Daoy (cell line): ENCODE measurements at regions not wholly inside any gene's neighbourhood (a gene's known extent, or its start where the extent isn't known, plus 50 kb on each side); places are given as distances from the start of the nearest gene placed in this dataset.
"Not testable (repeated sequence)": the region's sequence is repeated elsewhere in the genome, so short reads cannot be mapped to it uniquely, and the experiment has no call there.

Experiments
- DNase-seq: peaks from one replicate; pipeline ENCODE4 v3.0.0-alpha.2; 2015; ENCODE audit warnings: low read depth

DNA sequence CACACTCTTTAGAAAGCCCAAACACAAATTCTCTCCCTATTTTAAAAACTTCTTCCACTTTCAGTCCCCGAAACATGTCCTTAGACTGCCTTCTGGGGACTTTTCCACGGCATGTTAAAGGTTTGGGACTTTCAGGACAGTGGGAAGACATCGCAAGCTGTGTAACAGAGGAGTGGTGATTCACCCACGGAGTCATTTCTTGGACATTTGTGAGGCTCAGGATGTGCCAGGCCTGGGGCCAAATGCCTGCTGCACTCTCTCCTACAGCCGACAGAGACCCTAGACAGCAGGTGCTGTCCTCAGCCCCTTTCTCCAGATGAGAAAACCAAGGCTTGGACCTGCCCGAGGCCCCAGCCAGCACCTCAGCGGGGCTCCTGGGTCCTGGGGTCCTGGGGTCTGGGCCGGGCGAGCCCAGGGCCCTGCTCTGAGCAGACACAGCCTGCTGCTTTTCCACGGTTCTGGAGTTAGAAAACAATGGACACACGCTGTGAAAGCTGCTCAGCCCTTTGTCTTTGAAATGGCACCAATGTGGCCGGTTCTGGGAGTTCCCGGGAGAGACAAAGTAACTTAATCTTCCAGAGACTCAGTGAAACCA is 370.2 kb upstream of the SFSWAP start:
- DNase-seq: no peak

DNA sequence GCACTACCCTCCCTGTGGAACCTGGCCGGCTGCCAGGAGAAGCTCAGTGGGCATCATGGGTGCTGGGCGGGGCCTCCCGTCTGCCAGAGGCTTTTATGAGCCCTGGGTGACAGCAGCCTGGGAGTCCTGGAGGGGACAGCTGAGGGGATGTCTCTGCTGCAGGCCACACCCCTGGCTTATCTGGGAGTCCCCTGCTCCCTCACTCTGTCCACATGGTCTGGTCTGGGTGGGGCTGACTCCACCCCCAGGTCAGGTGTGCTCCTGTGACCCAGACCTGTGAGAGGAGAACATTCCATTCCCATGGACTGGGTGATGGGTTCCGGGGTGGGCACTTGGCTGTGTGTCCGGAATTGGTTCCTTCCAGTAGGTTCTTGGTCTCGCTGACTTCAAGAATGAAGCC is 369.3 kb upstream of the SFSWAP start:
- DNase-seq: not testable (repeated sequence)

DNA sequence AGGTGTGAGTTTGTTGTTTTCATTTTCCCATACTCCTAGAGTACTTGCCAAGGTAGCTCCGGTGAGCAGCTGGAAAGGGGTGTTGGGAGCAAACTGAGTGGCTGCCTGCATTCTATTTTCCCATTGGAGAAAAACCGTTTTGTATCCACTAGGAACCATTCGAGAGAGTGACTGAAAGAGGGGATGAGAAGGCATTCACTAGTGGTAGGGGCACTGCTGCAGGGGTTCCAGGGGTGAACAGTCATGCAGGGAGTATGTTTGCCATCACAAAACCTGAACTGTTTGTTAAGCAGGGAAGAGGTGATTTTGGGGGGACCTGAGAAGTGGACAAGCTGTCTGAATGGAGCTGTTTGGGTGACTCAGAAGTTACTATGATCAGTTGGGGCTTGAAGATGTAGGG is 367.5 kb upstream of the SFSWAP start:
- DNase-seq: not testable (repeated sequence)

DNA sequence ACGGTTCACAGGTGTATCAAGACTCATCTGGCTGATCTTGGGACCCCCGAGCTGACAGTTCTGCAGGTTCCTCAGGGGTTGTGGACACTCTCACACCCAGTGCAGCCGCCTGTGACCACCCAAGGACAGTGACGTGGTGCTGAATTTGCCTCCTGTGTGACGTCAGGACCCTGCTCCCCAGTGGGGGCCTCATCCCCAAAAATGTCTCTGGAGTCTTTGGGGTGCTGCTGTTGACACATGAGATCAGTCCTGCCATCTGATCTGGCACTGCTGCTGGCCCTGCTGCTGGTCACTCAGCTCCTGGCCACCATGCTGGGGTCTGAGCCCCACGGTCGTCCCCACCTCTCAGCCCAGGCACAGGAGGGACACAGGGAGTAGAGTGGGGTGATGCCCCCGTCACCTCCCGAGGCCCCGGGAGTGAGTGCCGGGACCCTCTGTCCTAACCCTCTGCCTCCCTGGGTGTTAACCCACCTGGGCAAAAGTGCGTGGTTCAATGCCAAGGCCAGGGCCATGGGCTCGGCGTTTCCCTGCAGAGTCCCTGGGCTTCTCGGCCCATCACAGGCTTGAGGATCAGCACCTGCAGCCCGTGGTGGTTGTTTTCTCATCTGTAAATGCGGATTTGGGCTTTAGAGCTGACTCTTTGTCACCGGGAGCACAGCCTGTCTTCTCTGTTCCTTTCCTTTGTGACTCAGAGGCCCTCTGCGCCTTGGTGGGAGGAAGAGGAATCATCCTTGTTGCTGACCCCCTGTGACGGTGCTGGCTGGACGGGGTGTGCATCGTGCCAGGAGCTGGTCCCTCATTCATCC is 366.0 kb upstream of the SFSWAP start:
- not testable (repeated sequence) for DNase-seq

DNA sequence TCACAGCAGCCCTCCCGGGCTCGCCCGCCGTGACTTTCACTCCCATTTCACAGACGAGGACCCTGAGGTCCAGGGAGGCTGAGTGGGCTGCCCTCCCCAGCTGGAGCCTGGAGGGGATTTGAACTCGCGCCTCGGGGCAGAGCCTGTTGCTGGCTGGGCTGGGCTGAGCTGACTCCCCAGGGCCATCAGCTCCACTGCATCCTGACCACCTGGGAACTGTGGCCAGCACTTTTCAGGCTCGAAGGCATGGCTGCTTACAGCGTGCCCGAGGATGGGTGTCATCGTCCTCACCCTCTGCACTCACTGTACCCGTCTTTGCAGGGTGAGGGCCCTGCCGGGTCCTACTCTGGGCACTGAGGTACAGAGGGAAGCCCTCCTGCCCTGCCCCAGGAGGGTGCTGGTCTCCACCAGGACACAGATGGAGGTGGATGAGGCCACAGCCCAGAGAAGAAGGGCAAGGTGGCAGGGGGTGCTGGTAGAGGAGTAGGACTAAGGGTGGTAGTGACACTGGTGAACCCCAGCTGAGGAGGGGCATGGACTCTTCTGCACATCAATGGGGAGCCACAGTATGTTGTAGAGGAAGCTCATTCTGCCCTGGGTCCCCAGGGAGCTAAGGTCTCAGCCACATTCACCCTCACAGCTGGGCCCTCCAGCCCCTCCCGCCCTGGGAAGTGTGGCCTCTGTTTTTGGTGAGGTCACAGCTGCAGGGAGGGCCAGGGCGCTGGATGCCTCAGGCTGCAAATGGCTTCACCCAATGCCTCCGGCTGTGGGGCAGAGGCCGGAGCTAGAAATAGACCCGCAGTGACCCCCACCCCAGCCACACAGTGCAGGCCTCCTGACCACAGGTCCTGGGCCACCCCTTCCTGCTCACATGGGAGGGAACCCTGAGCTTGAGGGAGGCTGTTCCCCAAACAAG is 365.1 kb upstream of the SFSWAP start:
- DNase-seq: no peak

DNA sequence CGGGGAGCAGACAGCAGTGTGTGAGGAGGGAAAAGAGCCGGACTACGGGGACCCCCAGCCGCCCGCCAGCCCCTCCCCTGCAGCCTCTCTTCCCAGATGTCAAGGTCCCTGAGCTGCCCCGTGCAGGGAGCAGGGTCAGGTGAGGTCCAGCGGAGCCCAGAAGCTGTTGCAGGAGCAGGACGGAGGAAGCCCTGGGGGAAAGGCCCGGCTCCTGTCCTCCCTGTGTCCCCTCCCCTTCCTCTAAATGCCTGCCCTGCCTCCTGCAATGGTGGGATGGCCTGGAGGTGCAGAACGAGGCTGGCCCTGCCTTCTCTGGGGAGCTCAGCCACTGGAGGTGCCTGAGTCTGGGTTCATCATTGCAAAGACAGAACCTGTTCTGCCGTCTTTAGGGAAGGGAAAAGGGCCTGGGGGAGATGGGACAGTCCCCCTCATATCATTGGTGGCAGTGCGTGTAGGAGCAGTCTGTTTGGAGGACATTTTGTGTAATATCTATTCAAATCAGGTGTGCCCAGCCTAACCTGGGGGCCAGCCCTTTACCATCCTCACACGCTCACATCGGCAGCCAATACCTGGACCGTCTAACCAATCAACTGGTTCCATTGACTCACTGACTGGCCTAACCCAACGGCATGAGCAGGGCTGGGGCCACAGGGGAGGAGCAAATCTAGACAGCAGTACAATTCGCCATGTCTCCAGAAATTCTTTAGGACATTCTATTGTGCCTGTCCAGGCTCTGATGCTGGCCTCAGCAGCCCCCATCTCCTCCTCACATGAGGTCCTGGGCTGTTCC is 364.1 kb upstream of the SFSWAP start:
- DNase-seq: no peak

DNA sequence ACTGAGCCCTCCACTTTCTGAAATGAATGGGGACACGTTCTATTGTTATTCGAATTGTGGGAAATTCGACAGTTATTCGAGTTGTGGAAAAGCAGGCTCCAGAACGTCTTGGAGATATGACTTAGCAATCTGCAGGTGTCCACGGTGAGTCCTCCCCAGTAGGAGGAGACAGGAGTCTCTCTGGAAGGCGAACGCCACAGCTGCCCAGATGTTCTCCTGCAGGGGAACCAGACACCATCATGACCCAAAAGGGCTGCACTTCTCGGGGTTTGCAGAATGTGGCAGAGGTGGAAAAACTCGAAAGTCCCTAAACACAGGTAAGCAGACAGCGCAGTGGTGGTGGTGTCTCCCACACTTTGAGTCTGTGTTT is 363.6 kb upstream of the SFSWAP start:
- no peak for DNase-seq

DNA sequence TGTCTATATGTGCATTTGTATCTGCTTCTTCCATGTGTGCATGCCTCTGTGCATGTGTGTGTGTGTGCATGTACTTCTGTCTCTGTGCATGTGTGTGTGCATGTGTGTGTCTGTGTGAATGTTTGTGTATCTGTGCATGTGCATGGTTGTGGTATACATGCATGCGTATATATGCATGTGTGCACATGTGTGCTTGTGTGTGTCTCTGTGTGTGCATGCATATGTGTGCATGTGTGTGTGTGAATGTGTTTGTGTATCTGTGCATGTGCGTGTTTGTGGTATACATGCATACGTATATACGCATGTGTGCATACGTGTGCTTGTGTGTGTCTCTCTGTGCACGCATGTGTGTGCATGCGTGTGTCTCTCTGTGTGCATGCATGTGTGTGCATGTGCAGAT is 363.2 kb upstream of the SFSWAP start:
- DNase-seq: no peak

DNA sequence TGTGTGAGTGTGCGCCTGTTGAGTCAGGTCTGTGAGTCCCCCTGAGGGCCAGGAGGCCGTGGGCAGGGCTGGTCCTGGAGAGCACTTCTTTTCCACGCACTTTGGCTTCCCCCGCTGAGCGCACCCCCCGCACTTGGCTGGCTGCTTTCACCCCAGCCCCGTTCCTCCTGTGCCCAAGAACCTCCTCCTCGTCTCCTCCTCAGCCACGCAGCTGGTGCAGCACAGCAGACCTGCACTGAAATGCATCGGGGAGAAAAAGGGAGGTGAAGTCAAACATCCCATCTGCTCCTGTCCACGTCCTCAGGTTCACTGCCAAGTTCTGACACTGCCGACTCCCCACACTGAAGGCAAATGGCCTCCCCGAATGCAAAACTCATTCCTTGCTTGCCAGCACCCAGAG is 362.7 kb upstream of the SFSWAP start:
- DNase-seq: no peak

DNA sequence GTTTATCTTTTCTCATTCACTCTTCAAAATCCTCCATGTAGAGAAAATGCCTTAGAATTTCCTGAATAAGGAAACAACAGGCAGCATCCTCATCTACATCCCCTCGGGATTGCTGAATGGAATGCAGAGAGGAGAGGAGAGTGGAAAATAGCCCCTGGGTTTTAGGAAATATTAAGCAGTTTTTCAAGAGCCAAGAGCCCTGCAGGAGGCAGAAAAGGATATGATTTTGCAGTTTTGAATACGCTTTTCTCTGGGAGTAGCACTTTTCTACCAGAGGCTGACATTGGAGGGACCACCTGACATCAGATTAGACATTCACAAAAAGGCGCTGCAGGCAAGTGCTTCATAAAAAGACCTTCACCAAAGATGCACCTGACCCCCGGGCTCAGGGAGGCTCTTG is 362.2 kb upstream of the SFSWAP start:
- no peak for DNase-seq

DNA sequence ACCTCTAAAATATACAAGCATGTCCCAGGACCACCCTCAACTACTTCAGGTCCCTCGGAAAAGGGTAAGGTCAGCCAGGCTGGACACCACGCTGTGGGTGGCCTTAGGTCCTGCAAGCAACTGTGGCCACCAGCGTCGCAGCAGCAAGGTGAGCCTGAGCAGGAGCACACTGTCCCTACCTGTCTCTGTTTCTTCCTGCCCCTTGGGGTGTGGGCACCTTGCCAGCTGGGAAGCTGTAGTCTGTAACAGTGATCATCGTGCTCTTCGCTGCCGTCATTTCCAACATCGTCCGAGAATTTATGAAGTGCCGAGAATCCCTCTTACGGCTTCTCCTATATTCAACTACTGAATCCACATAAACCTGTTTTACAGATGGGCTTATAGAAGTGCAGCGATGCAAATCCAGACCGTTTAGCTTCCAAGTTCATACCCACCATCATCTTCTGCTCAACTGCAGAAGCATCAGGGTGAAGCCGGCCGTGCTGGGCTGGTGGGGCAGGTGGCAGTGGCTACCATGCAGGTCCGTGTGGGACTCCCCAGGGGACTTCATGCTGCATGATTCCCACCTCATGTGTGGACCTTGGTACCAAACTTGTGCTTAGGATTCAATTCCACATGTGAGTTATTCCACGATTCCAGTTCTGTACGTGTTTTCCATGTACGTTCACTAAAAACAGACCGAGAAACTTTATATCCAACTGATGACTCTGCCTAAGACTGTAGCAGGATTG is 361.3 kb upstream of the SFSWAP start:
- DNase-seq: no peak

DNA sequence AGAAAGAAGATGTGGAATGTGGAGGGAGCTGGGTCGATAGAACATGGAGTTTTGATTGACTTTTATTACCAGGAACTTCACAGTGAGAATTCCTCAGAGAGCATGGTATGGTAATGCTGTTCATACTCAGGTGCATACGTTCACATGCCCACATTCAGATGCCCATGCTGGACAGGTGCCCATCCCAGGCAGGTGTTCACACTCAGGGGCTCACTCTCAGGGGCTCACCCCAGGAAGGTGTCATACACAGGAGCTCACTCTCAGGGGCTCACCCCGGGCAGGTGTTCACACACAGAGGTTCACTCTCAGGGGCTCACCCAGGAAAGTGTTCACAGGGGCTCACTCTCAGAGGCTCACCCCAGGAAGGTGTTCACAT is 360.0 kb upstream of the SFSWAP start:
- DNase-seq: no peak

DNA sequence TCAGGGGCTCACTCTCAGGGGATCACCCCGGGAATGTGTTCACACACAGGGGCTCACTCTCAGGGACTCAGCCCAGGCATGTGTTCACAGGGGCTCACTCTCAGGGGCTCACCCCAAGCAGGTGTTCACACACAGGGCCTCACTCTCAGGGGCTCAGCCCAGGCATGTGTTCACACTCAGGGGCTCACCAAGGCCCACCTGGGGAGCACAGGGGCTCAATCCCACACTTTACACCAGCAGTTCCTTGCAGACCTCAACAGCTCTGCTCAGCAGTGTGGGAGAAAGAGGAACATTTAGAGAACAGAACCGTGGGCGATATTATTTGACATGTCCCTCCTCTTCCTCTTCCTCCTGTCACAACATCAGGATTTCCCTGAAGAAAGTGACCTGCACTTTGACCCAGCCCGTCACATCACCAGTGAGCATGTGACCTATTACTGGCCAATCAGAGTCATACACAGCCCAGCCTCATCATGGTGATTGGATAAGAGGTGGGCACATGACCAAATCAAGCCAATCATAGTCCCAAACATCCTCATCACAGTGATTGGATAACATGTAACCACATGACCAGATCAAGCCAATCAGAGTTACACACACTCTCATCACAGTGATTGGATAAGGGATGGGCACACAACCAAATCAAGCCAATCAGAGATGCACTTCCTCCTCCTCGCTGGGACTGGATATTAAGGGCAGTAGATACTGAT is 359.4 kb upstream of the SFSWAP start:
- no peak for DNase-seq

DNA sequence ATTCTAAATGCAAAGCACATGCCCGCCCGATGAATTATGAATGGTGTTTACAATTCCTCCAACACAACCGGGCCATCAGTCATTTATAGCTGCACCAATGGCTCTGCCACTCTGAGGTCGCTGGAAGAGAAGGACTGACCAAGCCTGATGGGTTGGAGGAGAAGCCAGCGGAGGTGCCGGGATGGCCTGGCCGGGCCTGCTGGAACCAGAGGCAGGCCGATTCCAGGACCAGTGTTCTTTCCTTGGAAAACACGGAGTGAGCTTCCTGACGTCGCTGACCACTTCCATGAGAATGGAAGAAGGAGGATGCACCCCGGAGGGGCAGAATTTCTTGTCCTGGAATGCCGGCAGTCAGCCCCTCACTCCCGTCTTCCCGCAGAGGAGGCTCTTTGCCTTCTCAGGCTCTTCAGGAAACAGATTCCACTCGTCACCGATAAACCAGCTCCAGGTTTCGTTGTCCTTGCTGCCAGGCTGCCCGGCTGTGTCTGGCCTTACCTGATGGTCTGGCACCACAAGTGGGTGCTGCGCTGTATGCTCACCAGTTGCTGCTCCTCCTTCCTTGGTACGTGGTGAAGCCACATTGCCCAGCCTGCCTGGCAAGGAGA is 358.5 kb upstream of the SFSWAP start:
- no peak for DNase-seq

DNA sequence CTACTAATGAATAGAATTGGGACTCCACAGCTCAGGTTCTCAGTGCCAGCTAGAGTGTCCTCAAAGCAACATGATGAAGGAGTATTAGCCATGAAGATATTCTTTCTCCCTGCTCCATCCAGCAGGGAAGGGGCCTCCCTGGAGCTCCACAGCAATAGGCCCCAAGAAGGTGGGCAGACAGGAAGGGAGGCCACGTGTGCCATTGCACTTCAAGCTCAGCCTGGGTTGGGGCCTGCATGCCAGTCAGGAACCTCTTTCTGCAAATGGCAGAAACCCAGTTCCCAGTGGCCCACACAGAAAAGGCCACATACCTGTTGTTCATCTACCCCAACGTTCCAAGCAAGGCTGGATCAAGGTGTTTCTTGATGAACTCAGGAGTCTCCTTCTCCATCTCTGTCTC is 357.5 kb upstream of the SFSWAP start:
- no peak for DNase-seq

DNA sequence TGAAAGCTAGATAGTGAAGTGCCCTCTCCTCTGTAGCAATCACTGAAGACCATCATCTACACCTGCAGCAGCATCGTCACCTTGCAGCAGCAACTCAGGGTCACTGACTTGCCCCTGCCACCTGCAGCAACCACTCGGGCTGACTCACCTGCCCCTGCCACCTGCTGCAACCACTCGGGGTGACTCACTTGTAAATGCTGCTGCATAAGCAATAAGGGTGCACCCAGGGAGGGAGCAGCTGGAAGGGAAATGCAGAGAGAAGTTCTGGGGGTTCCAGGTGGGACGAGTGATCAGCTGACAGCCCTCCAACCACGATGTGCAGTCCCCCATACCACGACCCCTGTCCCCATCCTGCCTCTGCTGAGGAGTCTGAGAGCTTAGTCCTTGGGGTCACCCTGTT is 357.1 kb upstream of the SFSWAP start:
- DNase-seq: no peak

DNA sequence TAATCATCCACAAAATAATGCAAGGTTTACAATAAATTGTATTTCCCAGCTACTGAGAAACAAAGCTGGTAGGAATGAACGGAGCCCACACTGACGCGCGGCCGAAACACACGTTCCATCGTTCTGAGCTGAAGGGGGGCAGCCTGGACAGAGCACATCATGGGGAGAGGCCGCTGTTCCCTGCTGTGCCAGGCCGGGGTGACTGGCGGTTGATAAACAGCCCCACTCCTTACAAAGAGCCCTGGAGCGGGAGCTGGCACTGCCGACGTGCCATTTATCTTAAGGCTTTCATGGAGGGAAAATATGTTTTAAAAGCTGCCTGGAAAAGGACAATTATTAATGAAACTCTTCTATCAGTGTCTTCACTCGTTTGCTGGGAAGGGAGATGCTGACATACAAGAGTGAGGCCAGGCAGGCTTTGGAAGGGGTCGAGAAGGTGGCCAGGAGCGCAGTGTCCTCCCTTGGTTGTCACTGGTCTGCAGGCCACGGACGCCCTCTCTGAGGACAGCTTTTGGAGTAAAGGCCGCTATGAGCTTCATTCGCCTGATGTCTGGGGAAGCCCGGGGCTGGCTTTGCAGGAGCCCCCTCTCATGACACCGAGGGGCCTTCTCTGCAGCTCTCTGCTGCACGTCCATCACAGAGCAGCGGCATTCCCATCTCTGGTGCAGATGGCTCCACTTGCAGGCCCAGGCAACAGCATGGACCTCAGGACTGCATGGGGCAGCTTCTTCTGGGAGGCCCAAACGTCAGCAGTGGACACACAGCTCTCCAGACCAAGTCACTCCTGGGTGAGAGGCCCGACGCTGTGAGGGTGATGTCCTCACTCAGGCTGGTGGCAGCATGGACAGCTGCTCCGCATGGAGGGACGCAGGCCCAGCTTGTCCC is 355.3 kb upstream of the SFSWAP start:
- DNase-seq: no peak

DNA sequence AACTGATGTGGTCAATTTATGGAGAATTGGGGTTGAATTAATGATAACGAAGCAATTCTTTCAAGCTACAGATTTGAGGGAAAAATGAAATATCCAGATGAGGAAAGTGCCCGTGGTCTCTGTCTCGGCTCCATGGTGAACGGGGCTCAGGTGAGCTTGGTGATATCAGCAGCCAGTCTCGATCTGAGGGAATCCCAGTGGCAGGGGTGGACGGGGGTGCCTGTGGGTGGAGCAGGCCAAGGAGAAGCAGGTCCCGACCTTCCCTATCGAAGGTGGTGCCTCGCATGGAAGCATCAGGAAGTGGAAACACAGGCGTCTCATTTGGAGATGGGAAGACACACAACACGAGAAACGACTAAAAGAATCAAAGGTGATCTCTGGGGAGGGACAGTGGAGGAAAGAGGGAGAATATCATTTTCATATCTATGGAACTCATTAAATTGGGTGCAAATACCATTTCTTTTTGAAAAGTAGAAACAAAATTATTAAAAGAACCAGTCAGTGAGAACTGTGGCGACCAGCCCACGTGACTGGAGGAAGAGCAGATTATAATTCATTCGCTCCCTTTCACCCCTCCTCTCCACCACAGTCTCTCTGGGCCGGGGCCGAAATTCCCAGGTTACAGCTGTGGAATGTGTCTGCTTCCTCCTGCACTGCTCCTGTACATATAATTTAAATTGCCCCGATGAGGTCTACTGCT is 354.3 kb upstream of the SFSWAP start:
- no peak for DNase-seq
